HG03432 (cell line): ENCODE measurements at regions not wholly inside any gene's neighbourhood (a gene's known extent, or its start where the extent isn't known, plus 50 kb on each side); places are given as distances from the start of the nearest gene placed in this dataset.

ENCODE experiments used
- ATAC-seq: cut with Tn5 transposase; IDR thresholded peaks from one replicate; pipeline ENCODE4 v1.9.1; 2021; ENCODE audit warnings: mild to moderate bottlenecking, moderate library complexity; ENCODE audit not compliant: unreplicated experiment

DNA sequence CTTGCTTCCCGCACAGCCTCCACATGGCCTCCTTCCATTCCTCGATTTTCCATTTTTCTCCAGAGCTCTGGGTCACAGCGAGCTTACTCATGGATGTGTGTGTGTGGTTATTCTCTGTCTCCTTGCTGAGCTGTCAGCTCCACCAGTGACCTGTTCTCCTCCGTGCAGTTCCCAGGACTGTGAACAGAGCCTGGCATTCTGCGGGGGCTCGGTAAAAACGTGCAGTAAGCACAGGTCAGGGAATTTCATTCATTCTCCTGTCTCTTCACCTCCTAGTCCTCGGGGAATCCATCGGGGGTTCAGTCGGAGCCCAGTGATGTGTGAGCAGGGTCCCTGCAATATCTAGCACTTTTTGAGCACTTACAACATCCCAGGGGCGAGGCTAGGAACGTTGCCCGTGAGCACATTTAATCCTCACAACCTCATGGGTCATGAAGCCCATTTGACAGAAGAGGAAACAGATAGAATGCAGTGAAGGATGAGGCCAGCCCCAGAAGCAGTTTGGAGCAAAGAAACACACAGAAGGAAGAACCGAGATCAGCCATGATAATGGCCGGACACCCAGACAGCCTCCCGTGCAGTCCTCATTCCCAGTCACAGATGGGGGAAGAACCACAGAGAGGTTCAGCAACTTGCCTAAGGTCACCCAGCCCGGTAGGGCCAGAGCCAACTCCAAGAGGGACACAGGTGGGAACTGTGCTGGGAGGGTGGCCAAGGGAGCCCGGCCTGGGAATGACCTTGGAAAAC lies 183.2 kb upstream of the GSE1 start:
- no peak for ATAC-seq

DNA sequence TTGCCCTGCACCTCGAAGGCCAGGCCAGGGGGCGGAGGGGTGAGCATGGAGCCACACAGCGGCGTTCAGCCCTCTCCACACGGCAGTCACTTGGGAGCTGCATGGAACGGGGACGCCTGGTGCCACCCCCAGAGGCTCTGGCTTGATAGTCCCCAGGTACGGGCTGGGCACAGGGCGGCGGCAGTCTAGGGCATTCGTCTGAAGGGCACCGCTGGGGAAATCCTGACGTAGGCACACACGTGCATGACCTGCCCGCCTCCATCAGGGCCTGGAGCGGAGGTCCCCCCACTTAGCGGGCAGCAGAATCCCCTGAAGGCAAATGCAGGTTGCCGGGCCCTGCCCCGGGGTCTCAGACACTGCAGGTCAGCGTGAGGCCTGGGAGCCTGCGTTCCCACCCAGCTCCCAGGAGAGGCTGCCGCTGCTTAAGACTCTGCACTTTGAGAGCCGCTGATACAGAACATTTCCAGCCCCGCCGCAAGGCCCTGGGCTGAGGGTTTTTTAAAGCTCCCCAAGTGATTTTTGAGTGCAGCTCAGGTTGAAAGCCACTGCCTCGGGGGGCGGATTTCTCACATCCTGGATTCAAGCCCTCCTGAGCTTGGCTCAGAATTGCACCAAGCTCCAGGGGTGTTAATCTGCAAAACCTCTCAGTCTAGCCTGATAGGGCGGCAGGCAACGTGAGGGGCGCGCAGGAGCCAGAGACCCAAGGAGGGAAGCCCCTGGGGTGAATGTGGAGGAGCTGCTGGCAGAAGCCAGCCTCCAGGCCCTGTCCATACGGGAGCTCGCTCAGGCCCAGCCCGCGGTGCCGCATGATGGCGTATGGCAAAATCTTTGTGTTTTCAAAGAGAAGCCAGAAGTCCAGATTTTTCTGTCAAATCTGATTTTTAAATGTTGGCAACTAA lies 182.3 kb upstream of the GSE1 start:
- ATAC-seq, result no peak

DNA sequence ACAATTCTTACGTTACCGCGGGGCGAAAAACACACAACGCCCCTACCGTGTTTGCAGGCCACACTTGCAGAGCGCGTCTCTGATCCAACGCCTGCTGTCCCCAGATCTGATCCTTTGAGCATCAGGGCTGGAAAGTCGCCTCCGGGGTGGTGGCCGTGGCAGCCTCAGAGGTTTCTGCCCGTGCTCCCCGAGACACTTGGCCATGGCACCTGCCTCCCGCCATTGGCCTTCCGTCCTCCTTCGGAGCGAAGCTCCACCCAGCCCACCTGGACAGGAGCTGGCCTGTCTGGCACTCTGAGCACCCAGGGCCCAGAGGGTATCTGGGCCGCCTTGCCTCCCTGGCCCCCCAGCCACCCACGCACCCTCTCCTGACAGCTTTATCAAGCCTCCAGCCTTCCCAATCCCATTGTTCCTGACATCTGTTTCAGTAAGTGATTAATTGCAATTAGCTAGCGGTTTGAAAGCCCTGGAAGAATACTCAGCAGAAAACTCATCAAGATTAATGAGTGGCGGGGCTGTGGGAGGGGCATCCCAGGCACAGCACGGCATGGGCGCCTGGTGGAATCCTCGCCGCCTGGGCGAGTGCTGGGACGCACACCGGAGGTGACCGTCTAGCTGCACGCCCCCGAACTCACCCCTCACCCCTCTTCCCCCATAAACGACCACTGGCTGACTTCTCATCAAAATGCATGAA lies 181.5 kb upstream of the GSE1 start:
- ATAC-seq, result no peak

DNA sequence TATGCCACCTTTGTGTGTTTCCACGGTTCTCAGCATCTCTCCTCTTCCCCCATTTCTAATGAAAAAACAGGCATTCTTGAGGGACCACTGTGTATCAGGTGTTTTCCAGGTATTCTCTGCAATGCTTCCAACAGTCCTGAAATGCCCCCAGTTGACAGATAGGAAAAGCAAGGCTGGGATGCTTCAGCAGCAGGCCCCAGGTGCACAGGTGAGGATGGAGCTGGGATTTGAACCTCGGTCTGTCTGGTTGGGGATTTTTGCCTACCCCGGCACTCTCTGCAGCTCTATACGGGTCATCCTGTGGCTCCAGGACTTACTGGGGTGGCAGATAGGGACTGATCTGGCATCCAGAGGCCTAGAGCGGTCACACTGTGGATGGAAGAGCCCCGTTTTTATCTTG lies 180.5 kb upstream of the GSE1 start:
- no peak for ATAC-seq

DNA sequence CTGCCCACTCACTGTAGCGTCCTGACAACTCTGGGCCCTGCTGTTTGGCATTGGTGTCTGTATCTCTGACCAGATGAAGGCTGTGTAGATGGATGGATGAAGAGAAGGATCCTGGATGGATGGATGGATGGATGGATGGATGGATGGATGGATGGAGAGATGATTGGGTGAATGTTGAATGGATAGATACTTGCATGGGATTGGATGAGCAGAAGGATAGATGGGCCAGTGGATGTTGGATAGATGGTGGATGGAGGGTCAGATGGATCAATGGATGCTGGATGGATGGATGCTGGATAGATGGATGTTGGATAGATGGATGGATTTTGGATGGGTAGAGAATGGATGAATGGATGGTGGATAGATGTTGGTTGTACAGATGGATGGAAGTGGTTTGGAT lies 179.6 kb upstream of the GSE1 start:
- no peak for ATAC-seq

DNA sequence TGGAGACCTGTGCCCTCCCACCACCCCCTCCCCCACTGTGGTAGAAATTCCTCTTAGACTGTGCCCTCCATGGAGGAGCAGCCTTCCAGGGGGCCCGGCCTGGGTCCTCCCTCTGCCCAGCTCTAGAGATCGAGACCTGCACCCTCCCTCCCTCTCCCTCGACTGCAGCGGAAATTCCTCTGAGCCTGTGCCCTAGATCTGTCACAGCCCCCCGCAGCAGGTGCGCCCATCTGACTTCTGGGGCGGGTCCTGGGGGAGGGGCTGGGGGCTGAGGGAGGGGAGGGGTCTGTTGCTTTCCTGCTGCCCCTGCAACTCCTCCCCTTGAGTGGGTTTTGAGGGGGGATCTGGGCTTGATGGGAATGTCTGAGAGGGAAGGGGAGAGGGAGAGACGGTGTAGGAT lies 177.8 kb upstream of the GSE1 start:
- no peak for ATAC-seq

DNA sequence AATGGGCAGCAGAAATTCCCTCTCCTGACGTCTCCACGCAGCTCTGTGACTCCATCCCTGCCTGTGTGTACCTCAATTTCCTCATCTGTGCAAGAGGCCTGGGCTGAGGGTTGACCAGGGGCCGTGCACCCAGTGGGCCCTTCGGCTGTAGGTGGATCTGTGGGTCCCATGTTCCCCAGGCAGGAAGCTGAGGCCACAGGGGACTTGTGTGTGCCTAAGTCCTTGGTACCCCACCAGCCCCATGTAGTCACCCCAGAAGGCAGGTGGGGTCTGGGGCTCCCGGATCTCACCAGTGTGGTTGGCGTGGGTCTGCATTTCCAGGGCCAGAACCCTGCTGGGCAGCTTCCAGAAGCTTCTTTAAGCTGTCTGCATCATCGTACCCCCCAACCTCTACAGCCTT lies 177.4 kb upstream of the GSE1 start:
- no peak for ATAC-seq

DNA sequence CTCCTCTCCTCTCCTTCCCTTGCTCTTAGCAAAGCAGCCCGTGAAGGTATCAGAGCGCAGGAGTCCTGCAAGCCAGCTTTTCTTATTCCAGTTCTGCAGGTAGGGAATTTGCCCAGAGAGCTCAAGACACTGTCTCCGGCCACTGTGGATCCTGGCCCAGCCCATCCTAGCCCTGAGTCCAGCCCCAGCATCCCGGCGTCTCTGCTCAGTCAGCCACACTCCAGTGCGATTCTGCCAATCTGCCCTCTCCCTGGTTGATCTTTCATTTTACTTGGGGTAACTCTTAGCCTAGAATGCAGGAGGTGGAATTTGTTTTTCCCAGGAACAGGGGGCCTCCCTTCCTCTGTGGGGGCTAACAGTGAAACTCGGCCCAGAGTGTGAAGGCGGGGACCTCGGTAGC lies 176.9 kb upstream of the GSE1 start:
- no peak for ATAC-seq

DNA sequence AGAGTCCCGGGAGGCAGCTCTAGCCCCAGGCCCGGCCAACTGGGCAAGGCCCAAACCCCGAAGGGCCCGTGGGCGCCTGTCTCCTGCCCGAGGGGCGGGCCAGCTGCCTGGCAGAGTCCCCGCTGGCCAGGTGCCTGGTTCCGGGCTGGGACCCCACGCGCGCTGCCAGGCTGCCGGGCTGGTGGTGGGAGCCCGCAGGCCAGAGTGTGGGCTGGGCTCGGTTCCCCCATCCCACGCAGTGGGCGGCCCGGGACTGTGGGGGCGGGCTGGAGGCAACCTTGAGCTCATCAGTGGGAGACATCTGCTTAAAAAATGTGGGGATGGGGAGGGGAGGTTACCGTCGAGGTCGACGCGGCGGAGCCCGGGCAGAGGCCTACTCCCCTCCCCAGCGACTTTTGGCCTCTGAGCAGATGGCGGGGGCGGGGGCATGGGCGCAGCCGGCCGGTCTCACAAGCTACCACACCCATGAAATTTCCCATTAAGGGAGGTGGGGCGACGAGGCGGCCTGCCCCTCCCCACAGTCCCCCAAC lies 176.4 kb upstream of the GSE1 start:
- no peak for ATAC-seq

DNA sequence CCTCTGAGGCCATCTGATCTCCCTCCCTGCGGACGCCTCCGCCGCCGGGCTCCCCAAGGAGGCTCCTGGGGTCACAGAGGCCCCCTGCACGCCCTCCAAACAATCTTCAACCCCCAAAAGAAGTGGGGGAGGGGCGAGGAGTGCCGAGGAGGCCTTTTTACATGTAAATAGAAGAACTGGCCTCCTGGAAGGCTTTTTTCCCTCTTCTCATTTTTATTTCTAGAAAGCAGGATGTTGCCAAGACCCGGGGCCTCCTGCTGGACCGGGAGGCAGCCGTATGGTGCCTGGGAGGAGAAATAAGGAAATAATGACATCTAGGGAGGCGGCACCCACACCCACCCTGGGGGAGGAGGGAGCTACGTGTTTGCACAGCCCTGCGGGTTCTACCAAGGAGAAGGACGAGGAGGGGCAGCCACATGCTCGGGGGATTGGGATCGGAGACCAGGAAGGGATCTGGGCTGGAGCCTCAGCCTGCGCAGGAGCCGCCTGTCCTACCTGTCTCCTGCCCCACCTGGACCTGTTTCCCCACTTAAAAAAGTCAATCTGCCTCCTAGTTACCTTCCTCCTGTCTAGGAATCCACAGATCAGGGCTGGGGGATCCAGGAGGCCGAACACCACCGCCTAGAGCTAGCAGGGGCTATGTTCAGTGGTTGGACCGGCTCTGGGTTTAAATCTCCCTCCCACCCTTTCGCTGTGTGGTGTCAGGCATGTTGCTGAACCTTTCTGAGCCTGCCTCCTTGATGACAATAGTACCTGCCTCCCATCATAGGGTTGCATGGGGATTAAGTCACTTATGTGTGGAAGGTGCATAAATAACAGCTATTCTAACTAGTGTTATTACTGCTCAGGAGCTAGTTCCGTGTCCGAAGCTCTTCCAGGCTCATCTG lies 175.7 kb upstream of the GSE1 start:
- ATAC-seq, result no peak

DNA sequence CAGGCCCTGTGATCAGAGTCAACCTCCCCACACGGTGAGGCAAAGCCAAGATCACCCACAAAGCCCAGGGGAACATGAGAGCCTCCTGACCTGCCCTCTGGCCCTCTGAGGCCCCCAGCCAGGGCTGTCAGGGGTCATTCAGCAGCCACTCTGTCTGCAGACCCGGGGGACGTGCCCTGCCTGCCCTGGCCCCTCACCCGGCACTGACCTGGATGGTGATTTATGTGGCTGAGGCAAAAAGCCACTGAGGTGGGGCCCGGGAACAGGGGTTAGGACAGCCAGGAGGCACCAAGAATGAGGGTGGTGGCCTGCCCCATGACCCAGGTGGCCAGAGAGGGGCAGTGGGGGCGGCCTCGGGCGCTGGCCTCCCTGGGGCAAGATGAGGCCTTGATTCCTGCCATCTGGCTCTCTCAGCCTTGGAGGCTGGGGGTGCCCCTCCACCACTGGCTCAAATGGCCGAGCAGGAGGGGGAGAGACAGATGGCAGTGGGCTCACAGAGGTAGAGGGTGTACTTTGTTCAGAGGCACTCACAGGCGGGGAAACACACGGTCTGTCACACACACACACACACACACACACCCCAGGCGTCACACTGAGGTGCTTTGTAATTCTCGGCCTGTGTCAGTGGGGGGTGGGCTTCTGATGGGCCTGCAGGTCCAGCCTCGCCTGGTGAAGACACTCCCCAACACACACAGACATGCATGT lies 174.0 kb upstream of the GSE1 start:
- no peak for ATAC-seq

DNA sequence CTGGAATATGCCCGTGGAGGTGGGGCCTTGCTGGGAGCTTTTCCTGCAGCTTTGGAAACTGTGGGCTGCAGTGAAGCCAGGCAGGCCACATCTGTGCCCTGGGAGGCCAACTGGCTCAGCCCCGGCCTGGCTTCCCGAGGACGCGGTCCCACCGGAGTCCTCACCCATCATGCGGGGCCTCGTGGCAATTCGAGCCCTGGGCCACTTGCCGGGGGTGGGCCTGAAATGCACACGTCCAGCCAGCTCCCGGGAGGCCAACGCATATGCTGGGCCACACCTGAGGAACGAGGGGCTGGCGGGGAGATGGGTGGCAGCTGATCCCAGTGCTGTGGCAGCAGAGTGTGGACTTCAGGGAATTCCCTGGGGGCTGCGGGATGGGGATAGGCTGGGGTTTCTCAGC lies 172.4 kb upstream of the GSE1 start:
- no peak for ATAC-seq

DNA sequence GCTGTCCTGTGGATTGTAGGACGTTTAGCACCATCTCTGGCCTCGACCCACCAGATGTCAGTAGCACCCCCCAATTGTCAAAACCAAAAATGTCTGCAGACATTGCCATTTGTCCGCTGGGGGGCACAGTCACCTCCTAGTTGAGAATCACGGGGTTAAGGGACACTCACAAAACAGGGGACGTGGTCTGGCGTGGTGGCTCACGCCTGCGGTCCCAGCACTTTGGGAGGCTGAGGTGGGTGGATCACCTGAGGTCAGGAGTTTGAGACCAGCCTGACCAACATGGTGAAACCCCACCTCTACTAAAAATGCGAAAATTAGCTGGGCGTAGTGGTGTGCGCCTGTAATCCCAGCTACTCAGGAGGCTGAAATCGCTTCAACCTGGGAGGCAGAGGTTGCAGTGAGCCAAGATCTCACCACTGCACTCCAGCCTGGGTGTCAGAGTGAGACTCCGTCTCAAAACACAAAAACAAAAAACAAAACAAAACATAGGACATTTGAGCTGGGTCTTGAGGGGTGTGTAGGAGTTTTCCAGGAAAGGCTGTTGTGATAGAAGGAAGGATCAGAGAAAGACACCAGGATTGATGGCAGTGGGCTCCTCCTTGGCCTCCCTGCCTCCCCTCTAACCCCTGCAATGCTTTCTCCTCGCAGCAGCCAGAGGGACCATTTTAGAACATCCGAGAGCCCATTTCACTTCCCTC lies 171.8 kb upstream of the GSE1 start:
- no peak for ATAC-seq

DNA sequence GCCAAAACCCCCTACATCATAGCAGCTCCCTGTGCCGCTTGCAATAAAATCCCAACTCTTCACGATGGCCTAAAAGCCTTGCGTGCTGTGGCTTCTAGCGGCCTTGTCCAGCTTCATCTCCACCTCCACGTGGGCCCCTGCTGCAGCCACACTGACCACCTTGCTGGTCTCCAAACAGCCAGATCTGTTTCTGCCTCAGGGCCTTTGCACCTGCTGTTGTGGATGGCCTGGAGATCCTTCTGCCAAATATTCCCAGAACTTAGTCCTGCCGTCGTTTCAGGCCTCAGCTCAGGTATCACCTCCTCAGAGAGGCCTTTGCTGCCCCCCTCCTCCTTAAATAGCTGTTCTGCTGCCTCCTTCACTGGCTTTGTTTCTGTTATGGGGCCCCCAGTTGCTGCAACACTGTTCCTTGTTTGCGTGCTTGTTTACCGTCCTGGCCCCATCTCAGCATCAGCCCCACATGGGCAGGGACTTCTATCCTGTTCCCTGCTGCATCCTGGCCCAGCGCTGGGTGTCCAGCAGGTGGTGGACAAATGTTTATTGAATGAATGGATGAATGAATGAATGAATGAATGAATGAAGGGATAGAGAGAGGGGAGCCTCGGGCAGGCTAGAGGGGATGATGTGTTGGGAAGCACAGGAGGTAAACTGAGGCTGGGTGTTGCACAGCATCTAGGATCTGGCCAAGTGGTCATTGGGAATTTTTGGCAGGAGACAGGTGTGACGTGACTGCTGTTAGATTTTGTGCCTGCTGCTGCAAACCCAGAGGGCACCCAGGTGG lies 171.0 kb upstream of the GSE1 start:
- no peak for ATAC-seq

DNA sequence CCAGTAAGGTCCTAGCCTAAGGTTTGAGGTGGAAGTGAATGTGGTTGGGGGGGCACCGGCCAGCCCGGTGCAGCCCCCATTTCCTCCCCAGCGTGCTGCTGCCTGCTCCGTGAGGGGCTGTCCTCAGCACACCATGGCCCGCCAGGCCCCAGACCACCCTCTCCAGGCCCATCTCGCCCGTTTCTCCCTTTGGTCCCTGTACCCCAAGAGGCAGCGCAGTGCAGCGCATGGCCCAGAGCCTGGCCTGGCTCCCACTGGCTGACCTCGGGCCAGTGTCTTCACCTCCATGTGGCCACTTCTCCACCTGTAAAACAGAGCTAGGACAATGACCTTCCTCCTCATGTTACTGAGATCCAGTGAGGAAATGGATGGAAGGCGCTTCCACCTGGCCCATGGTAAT lies 170.0 kb upstream of the GSE1 start:
- ATAC-seq, result no peak

DNA sequence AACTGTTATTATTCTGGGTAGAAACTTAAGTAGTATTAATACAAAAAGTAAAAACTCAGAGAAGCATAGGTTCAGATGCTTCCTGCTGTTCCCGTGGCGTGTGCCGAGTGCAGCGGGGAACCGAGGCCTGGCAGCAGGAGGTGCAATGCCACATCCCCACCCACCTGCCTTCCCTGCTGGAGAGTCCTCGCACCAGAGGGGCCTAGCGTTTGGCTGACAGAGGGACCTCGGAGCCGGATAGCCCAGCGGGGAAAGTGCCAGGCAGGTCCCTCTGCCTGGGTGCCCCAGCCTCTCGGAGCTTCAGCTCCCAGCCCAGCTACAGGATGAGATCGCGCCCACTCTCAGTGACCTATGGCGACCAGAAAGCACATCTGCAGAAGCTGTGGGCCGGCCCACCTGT lies 169.6 kb upstream of the GSE1 start:
- no peak for ATAC-seq

DNA sequence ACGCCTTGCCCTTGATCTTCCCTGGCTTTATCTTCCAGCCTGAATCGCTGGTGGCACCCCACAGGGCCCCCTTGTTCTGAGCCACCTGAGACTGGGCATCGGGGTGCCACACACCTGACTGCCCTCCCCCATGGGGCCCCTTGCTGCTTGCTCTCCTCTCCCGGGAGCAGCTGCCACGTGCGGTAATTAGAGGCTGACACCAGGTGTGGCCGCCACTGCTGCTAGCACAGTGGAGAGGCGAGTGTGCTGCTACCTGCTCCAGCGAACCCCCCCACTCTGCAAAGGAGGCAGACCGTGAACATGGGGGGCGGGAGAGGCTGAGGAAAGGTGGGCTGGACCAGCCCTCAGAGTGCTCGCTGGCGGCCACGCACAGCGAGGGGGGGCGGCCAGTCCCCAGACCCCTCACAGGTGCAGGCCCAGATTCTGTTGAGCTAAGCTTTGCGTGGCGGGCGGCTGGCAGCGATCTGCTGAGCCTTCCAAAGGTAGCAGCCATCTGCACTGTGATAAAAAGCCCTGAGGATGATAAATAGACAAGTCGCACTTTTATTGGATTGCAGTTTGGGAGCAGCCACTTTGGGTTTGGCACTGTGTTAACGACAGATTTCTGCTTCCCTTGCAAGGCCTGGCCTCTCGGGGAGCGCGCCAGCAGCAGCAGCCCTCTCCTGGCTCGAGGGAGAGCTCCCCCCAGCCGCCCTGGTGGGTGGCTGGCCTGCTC lies 167.9 kb upstream of the GSE1 start:
- ATAC-seq, result no peak

DNA sequence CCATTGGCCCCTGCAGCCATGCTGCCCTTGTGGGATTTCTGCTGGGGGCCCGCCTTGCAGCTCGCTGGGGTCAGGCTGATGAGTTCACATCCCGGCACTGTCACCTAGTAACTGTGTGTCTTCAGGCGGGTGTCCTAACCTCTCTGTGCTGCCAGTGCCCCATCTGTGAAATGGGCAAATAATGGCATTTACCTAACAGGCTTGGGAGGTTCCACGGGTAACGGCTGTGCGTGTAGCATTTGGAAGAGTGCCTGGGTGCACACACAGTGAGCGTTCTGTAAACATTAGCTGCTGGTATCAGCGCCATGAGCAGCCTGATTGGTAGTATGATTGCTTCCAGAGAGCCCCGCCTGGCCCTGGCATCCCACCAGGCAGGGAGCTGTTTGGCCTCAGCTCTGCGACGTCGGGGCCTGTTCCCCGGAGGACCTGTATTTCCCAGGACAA lies 167.3 kb upstream of the GSE1 start:
- no peak for ATAC-seq
